Putamen (tissue), 1 donor: ENCODE measurements at regions not wholly inside any gene's neighbourhood (a gene's known extent, or its start where the extent isn't known, plus 50 kb on each side); places are given as distances from the start of the nearest gene placed in this dataset.

Experiments used
- DNase-seq: peaks from one replicate; pipeline ENCODE4 v3.0.0-alpha.2; 2016; ENCODE audit warnings: low spot score

- no peak for DNase-seq
Measured at GRCh38 chr3:66165660-66166059, 55.1 kb upstream of the SLC25A26 start.

GRCh38 chr3:66164155-66164554, 56.6 kb upstream of the SLC25A26 start:
- DNase-seq: no peak

- no peak for DNase-seq
Measured at GRCh38 chr3:66163222-66163621, 57.6 kb upstream of the SLC25A26 start.

- DNase-seq: no peak
Measured at GRCh38 chr3:66162766-66163165, 58.0 kb upstream of the SLC25A26 start.

- no peak for DNase-seq
Measured at GRCh38 chr3:66158933-66159683, 61.7 kb upstream of the SLC25A26 start.

GRCh38 chr3:66154444-66154861, 66.3 kb upstream of the SLC25A26 start:
- no peak for DNase-seq

GRCh38 chr3:66153481-66154443, 67.0 kb upstream of the SLC25A26 start:
- no peak for DNase-seq

- no peak for DNase-seq
Measured at GRCh38 chr3:66152336-66152735, 68.5 kb upstream of the SLC25A26 start.

GRCh38 chr3:66150977-66151376, 69.8 kb upstream of the SLC25A26 start:
- no peak for DNase-seq

GRCh38 chr3:66149269-66149668, 71.5 kb upstream of the SLC25A26 start:
- no peak for DNase-seq

GRCh38 chr3:66145408-66145733, 75.4 kb upstream of the SLC25A26 start:
- no peak for DNase-seq

- no peak for DNase-seq
Measured at GRCh38 chr3:66144568-66145407, 76.0 kb upstream of the SLC25A26 start.

- DNase-seq: no peak
Measured at GRCh38 chr3:66142079-66142478, 78.7 kb upstream of the SLC25A26 start.

GRCh38 chr3:66140743-66141372, 79.9 kb upstream of the SLC25A26 start:
- no peak for DNase-seq

GRCh38 chr3:66140106-66140505, 80.7 kb upstream of the SLC25A26 start:
- DNase-seq: no peak

- DNase-seq: no peak
Measured at GRCh38 chr3:66139415-66139814, 81.4 kb upstream of the SLC25A26 start.

- DNase-seq: peak; percentile 41
Measured at GRCh38 chr3:66138336-66139313, 82.2 kb upstream of the SLC25A26 start.

GRCh38 chr3:66136597-66136996, 84.2 kb upstream of the SLC25A26 start:
- DNase-seq: no peak

- no peak for DNase-seq
Measured at GRCh38 chr3:66133853-66134445, 86.9 kb upstream of the SLC25A26 start.
